CD4-positive, CD25-positive, alpha-beta regulatory T cell (primary cell): ENCODE measurements at regions not wholly inside any gene's neighbourhood (a gene's known extent, or its start where the extent isn't known, plus 50 kb on each side); places are given as distances from the start of the nearest gene placed in this dataset.
A peak's percentile ranks its signal among the peaks of the same experiment; 100 is the strongest.

Source experiments
- ATAC-seq, 2 donors: fragments of 150-1000 bp; cut with Tn5 transposase; one replicate each; pipeline ENCODE4 v1.10.0; 2021; ENCODE audit warnings: low read depth in 2 of 2, moderate number of reproducible peaks in 2 of 2, moderate library complexity in 1 of 2
- DNase-seq, 3 donors: peaks; one replicate each; pipeline versions ENCODE4 v3.0.0 to v3.0.0-alpha.2; 2012 to 2022; ENCODE audit warnings: mixed read lengths in 1 of 3
- H3K27ac ChIP-seq: one replicate; pipeline ENCODE4 v1.7.0; 2013; ENCODE audit warnings: mild to moderate bottlenecking, low read length; ENCODE audit not compliant: insufficient read depth, poor library complexity, severe bottlenecking
- H3K27me3 ChIP-seq: one replicate; pipeline ENCODE4 v1.7.0; 2013; ENCODE audit warnings: low read length; ENCODE audit not compliant: control insufficient read depth, insufficient read depth
- H3K36me3 ChIP-seq: one replicate; pipeline ENCODE4 v1.7.0; 2013; ENCODE audit warnings: mild to moderate bottlenecking, low read length, moderate library complexity; ENCODE audit not compliant: control insufficient read depth, insufficient read depth
- H3K4me1 ChIP-seq: 2 replicates; pipeline ENCODE4 v1.7.0; 2013; ENCODE audit warnings: mild to moderate bottlenecking, low read length; ENCODE audit not compliant: insufficient read depth, control insufficient read depth, poor library complexity, severe bottlenecking
- H3K4me3 ChIP-seq: one replicate; pipeline ENCODE4 v1.7.0; 2013; ENCODE audit warnings: low read depth, mild to moderate bottlenecking, low read length, moderate library complexity
- H3K9me3 ChIP-seq, 2 experiments: 1 replicate in 1 of 2; 2 replicates in 1 of 2; pipeline ENCODE4 v1.7.0; 2013; ENCODE audit warnings: low read length in 2 of 2, mild to moderate bottlenecking in 1 of 2, moderate library complexity in 1 of 2; ENCODE audit not compliant: control insufficient read depth in 2 of 2
- H3K27ac Mint-ChIP-seq, 3 donors: one replicate each; pipeline ENCODE4 v1.8.0; 2020 to 2022; ENCODE audit warnings: mild to moderate bottlenecking in 3 of 3, mixed read lengths in 3 of 3, moderate library complexity in 2 of 3
- H3K27me3 Mint-ChIP-seq: one replicate; pipeline ENCODE4 v1.8.0; 2022; ENCODE audit warnings: mild to moderate bottlenecking, mixed read lengths
- H3K36me3 Mint-ChIP-seq: one replicate; pipeline ENCODE4 v1.8.0; 2020; ENCODE audit warnings: mixed read lengths
- H3K4me1 Mint-ChIP-seq, 4 donors: one replicate each; pipeline ENCODE4 v1.8.0; 2020 to 2022; ENCODE audit warnings: mixed read lengths in 4 of 4, mild to moderate bottlenecking in 1 of 4
- H3K4me3 Mint-ChIP-seq, 4 donors: one replicate each; pipeline ENCODE4 v1.8.0; 2020 to 2022; ENCODE audit warnings: mild to moderate bottlenecking in 4 of 4, mixed read lengths in 4 of 4, moderate library complexity in 3 of 4
- H3K9me3 Mint-ChIP-seq, 7 donors: one replicate each; pipeline ENCODE4 v1.8.0; 2020 to 2022; ENCODE audit warnings: mixed read lengths in 7 of 7, mild to moderate bottlenecking in 3 of 7, moderate library complexity in 2 of 7

DNA sequence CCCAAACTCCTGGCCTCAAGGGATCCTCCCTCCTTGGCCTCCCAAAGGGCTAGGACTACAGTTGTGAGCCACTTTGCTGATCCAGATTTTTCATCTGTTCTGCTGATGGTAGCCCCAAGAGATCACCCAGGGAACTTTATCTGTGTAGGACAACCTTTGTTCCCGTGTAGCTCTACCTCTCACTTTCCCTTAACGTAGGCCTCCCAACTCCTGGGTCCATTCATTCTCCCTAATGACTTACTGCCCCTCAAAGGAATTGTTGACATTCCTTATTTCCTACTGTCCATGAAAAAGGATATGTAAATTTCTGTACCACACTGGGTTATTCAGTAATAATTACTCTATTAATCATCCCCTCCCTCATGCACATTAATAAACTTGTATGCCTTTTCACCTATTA, 51.0 kb upstream of the PHF24 start:
- Mint-ChIP-seq H3K4me3 (no peak overlapping the region), H3K27me3 (peaks cover 28% of the 10 kb centered on the region), H3K9me3 (peaks cover 0 to 1% (median 0%) of the 10 kb centered on the region in 7 donors), H3K4me1 (no peaks in the 10 kb centered on the region), H3K36me3 (no peaks in the 10 kb centered on the region), H3K27ac (no peak overlapping the region)
- no peaks in the 10 kb centered on the region for H3K9me3 ChIP-seq
- no peak overlapping the region for H3K4me3 ChIP-seq
- ATAC-seq (no peak), DNase-seq (no peak)
- no peak overlapping the region for H3K27ac ChIP-seq
- no peaks in the 10 kb centered on the region for H3K4me1 ChIP-seq
- H3K36me3 ChIP-seq: no peaks in the 10 kb centered on the region
- H3K27me3 ChIP-seq: peaks cover 9% of the 10 kb centered on the region

DNA sequence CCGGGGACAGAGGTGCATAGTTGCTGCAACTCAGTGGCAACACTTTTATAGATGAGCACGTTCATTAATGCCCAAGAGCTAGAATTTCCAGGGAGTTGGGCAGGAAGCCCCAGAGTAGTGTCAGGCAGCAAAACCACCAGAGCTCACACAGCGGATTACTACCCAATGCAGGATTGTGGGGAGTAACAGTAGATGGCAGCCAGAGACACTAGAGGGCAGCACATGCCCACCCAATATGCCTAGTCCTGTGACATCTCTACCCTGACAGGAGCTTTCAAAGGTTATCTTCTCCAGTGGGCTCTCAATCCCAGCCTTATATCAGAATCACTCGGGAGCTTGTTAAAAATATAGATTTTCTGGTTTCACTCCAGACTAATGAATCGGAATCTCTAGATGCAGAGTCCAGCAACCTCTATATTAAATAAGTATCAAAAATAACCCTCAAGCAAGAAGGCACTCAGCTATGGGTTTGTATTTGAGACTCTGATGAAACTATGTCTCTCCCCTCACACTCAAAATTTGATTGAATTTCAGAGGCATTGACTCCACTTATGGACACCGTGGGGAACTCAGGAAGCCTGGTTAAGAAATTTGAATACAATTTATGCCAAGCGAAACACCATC, 58.4 kb upstream of the PHF24 start:
- Histone ChIP-seq H3K4me3 (no peak overlapping the region), H3K9me3 (no peaks in the 10 kb centered on the region), H3K4me1 (no peaks in the 10 kb centered on the region), H3K27ac (no peak overlapping the region), H3K27me3 (peaks cover 15% of the 10 kb centered on the region), H3K36me3 (no peaks in the 10 kb centered on the region)
- Mint-ChIP-seq H3K27ac (no peak overlapping the region), H3K27me3 (peaks cover 18% of the 10 kb centered on the region), H3K36me3 (no peaks in the 10 kb centered on the region), H3K9me3 (no peaks in the 10 kb centered on the region), H3K4me3 (no peak overlapping the region), H3K4me1 (no peaks in the 10 kb centered on the region)
- DNase-seq: peak; percentile 58 to 79 (median 78)
- ATAC-seq: peak; percentile 99

DNA sequence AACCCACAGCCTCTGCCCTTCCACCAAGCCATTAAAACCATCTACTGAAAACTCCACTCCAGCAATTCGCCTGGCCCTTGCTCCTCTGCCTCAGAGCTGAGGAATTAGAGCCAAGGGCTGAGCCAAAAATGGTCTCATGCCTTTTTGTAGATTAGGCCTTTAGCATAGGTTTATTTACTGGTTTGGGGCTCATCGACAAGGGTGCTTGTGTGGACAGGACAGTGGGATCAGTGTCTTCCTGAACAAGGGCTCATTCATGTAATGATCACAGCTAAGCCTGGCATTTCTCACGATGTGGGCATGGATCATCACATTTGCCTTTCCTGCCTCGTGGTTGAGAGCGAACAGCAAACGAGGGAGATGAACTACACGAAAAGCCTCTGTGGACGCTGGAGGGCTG, 59.2 kb upstream of the PHF24 start:
- H3K4me3 ChIP-seq: no peak overlapping the region
- H3K36me3 ChIP-seq: no peaks in the 10 kb centered on the region
- Mint-ChIP-seq H3K4me3 (no peak overlapping the region), H3K36me3 (no peaks in the 10 kb centered on the region), H3K9me3 (no peaks in the 10 kb centered on the region), H3K27ac (no peak overlapping the region), H3K4me1 (no peaks in the 10 kb centered on the region), H3K27me3 (peaks cover 23% of the 10 kb centered on the region)
- ATAC-seq: no peak
- H3K4me1 ChIP-seq: no peaks in the 10 kb centered on the region
- H3K27me3 ChIP-seq: peaks cover 17% of the 10 kb centered on the region
- DNase-seq: no peak
- no peak overlapping the region for H3K27ac ChIP-seq
- H3K9me3 ChIP-seq: no peaks in the 10 kb centered on the region

DNA sequence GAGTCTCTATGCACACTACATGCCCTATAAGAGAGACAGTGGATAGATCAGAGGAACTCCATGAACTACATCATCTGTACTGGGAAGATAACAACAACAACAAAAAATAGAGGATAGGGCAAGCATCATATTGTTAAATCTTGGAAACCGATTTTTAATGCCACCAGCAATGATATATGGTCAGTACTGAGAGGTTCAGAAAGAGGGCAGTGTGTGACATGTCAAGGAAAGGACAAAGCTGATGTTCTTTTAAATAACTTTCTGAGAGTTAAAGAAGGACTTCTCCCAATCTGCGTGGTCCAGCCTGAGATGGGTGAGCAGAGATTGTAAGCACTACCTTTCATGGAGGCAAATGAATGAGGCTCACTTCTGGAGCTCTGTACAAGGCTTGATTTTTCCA, 62.0 kb upstream of the PHF24 start:
- H3K27ac Mint-ChIP-seq: no peak overlapping the region
- H3K4me3 Mint-ChIP-seq: no peak overlapping the region
- DNase-seq: no peak
- Histone ChIP-seq H3K27ac (no peak overlapping the region), H3K27me3 (peaks cover 17% of the 10 kb centered on the region), H3K36me3 (no peaks in the 10 kb centered on the region), H3K4me1 (no peaks in the 10 kb centered on the region), H3K9me3 (no peaks in the 10 kb centered on the region), H3K4me3 (no peak overlapping the region)
- ATAC-seq: no peak
- no peaks in the 10 kb centered on the region for H3K4me1 Mint-ChIP-seq
- no peaks in the 10 kb centered on the region for H3K36me3 Mint-ChIP-seq
- no peaks in the 10 kb centered on the region for H3K9me3 Mint-ChIP-seq
- H3K27me3 Mint-ChIP-seq: peaks cover 22% of the 10 kb centered on the region

DNA sequence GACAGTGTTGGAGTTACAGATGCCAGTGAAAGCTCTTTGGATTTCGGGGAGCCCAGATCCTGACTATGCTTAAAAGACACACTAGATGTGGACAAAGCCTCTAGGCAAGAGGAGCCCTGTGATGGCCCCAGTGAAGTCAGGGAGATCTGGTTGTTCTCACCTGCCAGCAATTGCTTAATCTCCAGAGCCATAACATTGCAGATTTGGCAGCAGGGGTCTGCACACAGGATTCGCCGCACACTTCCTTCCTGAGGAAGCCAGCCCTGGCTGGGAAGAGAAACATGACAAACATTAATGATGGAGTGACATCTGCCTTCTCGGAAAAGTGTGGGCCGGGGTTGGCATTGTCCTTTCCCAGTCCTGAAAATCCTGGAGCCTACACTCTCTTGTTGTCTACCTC, 65.2 kb upstream of the PHF24 start:
- Histone ChIP-seq H3K4me3 (no peak overlapping the region), H3K27ac (no peak overlapping the region), H3K4me1 (no peaks in the 10 kb centered on the region), H3K36me3 (no peaks in the 10 kb centered on the region), H3K27me3 (peaks cover 14% of the 10 kb centered on the region), H3K9me3 (no peaks in the 10 kb centered on the region)
- no peak overlapping the region for H3K4me3 Mint-ChIP-seq
- H3K27me3 Mint-ChIP-seq: peaks cover 20% of the 10 kb centered on the region
- no peak for DNase-seq
- H3K27ac Mint-ChIP-seq: no peak overlapping the region
- H3K9me3 Mint-ChIP-seq: no peaks in the 10 kb centered on the region
- H3K4me1 Mint-ChIP-seq: no peaks in the 10 kb centered on the region
- H3K36me3 Mint-ChIP-seq: no peaks in the 10 kb centered on the region
- no peak for ATAC-seq

DNA sequence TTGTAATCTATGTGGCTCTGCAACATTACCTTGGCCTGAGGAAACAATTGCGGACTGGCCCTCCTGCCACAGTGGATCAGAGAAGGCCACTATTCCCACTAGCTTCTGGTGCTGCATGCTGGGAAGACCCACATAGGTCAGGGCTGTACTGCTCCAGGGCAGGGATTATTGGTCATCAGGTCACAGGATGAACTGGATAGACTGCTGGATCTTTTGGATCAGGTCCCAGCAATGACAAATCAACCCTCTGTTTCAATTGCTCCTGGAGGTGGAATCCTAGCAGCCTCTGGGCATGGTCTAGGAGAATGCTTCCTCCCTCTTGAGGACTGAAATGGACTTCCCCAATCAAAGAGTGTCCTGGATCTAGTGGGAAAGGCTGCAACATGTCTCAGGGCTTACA, 66.7 kb upstream of the PHF24 start:
- ATAC-seq: no peak
- peaks cover 15% of the 10 kb centered on the region for H3K27me3 ChIP-seq
- H3K4me3 ChIP-seq: no peak overlapping the region
- H3K4me1 Mint-ChIP-seq: no peaks in the 10 kb centered on the region
- no peaks in the 10 kb centered on the region for H3K4me1 ChIP-seq
- no peaks in the 10 kb centered on the region for H3K36me3 Mint-ChIP-seq
- H3K9me3 ChIP-seq: no peaks in the 10 kb centered on the region
- peaks cover 15% of the 10 kb centered on the region for H3K27me3 Mint-ChIP-seq
- no peak overlapping the region for H3K27ac ChIP-seq
- DNase-seq: no peak
- H3K36me3 ChIP-seq: no peaks in the 10 kb centered on the region
- no peak overlapping the region for H3K27ac Mint-ChIP-seq
- no peak overlapping the region for H3K4me3 Mint-ChIP-seq
- no peaks in the 10 kb centered on the region for H3K9me3 Mint-ChIP-seq

DNA sequence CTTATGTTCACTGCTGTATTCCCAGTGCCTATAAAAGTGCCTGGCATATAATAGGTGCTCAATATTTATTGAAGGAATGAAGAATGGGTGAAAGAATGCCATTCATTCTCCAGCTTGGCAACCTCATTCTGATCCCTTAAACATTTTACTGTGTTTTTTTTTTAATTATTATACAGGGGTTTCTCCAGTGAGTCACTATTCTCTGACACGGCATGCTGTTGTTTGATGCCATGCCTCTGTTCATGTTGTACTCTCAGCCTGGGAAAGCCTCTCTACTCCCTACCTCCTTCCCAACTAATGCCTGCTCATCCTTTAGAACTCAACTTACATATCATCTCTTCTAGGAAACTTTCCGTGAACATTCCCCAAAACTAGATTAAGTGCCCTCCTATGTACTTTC, 70.2 kb upstream of the PHF24 start:
- Mint-ChIP-seq H3K9me3 (peaks cover 0 to 1% (median 0%) of the 10 kb centered on the region in 7 donors), H3K4me1 (no peaks in the 10 kb centered on the region), H3K27ac (no peak overlapping the region), H3K36me3 (no peaks in the 10 kb centered on the region), H3K4me3 (no peak overlapping the region), H3K27me3 (peaks cover 8% of the 10 kb centered on the region)
- H3K36me3 ChIP-seq: no peaks in the 10 kb centered on the region
- no peaks in the 10 kb centered on the region for H3K9me3 ChIP-seq
- H3K27ac ChIP-seq: no peak overlapping the region
- H3K27me3 ChIP-seq: peaks cover 6% of the 10 kb centered on the region
- DNase-seq (no peak), ATAC-seq (no peak)
- no peaks in the 10 kb centered on the region for H3K4me1 ChIP-seq
- H3K4me3 ChIP-seq: no peak overlapping the region

DNA sequence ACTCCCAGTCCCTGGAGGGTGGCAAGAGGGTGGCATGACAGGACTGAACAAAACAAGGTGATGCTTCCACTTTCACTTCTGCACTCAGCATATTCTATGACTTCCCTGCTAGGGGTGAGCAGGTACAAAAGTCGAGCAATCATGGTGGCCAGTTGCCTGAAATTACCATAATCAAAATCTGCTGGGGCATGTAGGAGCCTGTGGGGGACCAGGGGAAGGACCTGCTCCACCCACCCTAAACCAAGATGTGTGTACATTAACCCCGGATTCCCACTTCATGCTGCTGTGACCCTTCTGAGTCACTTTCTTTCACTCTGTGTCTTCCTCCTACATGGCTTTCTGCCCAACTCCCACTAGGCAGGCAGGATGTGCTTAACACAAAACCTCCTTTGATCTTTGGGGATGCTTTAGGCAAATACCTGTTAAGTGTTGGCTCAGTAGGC, 73.3 kb upstream of the PHF24 start:
- H3K27ac Mint-ChIP-seq: peak overlapping the region in 1 of 3 donors; percentile 4
- H3K4me3 Mint-ChIP-seq: no peak overlapping the region
- no peaks in the 10 kb centered on the region for H3K36me3 Mint-ChIP-seq
- H3K36me3 ChIP-seq: no peaks in the 10 kb centered on the region
- no peaks in the 10 kb centered on the region for H3K4me1 Mint-ChIP-seq
- peak in 1 of 3 donors; percentile 46 for DNase-seq
- no peak for ATAC-seq
- H3K4me3 ChIP-seq: no peak overlapping the region
- H3K4me1 ChIP-seq: no peaks in the 10 kb centered on the region
- no peak overlapping the region for H3K27ac ChIP-seq
- H3K27me3 ChIP-seq: peaks cover 3% of the 10 kb centered on the region
- no peaks in the 10 kb centered on the region for H3K9me3 ChIP-seq
- peaks cover 10% of the 10 kb centered on the region for H3K27me3 Mint-ChIP-seq
- peaks cover 0 to 1% (median 0%) of the 10 kb centered on the region in 7 donors for H3K9me3 Mint-ChIP-seq
